ENCODE measurements at regions not wholly inside any gene's neighbourhood (a gene's known extent, or its start where the extent isn't known, plus 50 kb on each side); places are given as distances from the start of the nearest gene placed in this dataset.
A peak's percentile ranks its signal among the peaks of the same experiment; 100 is the strongest.

DNA sequence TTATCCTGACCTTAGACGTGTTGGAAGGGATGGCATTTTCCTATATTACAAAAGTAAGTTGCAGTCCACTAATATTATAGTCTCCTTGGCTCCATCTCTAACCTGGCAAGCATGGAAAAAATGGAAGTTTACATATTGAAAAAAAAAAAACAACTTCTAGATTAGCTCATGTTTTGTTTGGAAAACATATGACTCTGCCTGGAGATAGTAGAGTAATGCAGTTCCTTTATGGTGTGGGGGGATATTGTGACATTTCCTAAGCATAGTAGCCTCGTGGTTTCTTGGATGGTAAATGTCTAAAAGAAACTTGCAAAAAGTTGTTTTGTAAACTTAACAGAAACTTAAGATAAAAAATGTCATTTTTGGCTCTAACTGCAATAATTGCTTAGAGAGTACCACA is 244.4 kb upstream of the FBXL7 start:
- no peak for DNase-seq (ENCODE audit: low read depth in 2 of 2)
- Histone ChIP-seq H3K9me3 (ENCODE audit: control insufficient read depth, insufficient read depth, low read depth, low read length) (no peaks in the 10 kb centered on the region), H3K79me2 (ENCODE audit: control insufficient read depth, insufficient read depth, low read length) (no peaks in the 10 kb centered on the region), H3K4me3 (replicated peaks in 1 of 4; ENCODE audit: control extremely low read depth in 1 of 4, insufficient read depth in 1 of 4, low read depth in 3 of 4, low read length in 4 of 4) (no peak overlapping the region), H3K4me1 (ENCODE audit: control insufficient read depth, extremely low read depth, insufficient read depth, low read length) (no peaks in the 10 kb centered on the region), H3K36me3 (ENCODE audit: control insufficient read depth, insufficient read depth, low read length) (no peaks in the 10 kb centered on the region), H3K9ac (ENCODE audit: insufficient read depth, low read length) (no peak overlapping the region), H3K27me3 (ENCODE audit: control insufficient read depth, insufficient read depth, low read length) (no peaks in the 10 kb centered on the region), H3K4me2 (ENCODE audit: extremely low read depth, insufficient read depth, low read length) (no peak overlapping the region), H3K27ac (ENCODE audit: insufficient read depth, low read length) (no peak overlapping the region), H2AFZ (ENCODE audit: low read length) (no peak overlapping the region), H4K20me1 (ENCODE audit: control insufficient read depth, extremely low read depth, insufficient read depth, low read length) (no peaks in the 10 kb centered on the region)
- TF ChIP-seq, protein P1, sequence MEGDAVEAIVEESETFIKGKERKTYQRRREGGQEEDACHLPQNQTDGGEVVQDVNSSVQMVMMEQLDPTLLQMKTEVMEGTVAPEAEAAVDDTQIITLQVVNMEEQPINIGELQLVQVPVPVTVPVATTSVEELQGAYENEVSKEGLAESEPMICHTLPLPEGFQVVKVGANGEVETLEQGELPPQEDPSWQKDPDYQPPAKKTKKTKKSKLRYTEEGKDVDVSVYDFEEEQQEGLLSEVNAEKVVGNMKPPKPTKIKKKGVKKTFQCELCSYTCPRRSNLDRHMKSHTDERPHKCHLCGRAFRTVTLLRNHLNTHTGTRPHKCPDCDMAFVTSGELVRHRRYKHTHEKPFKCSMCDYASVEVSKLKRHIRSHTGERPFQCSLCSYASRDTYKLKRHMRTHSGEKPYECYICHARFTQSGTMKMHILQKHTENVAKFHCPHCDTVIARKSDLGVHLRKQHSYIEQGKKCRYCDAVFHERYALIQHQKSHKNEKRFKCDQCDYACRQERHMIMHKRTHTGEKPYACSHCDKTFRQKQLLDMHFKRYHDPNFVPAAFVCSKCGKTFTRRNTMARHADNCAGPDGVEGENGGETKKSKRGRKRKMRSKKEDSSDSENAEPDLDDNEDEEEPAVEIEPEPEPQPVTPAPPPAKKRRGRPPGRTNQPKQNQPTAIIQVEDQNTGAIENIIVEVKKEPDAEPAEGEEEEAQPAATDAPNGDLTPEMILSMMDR (conservative IDR thresholded peaks at IDR 0.05 in 1 of 2, IDR thresholded peaks at IDR 0.05 in 1 of 2; ENCODE audit: low read depth in 1 of 2, low read length in 2 of 2), result no peak
- TF ChIP-seq EZH2 (IDR thresholded peaks at IDR 0.05; ENCODE audit: low read length, missing control alignments), result no peak

DNA sequence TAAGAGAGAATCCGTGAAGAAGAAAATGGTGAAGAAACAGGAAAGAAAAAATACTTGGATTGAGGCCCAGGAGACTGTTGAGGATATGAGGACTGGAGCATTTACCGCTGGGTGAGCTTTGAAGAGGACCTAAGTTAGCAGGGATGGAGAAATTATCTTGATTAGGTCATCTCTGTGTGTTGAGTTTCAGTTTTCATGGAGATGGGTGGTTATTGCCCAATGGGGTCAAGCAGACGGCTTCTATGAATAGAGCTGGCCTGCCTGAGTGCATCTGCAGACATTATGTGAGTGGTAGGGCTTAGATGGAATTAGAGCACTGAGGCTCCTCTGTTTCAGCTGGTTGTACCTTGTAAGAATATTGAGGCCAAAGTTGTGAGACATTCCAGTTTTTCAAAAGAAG is 245.4 kb upstream of the FBXL7 start:
- Histone ChIP-seq H3K9me3 (ENCODE audit: control insufficient read depth, insufficient read depth, low read depth, low read length) (no peaks in the 10 kb centered on the region), H3K36me3 (ENCODE audit: control insufficient read depth, insufficient read depth, low read length) (no peaks in the 10 kb centered on the region), H3K4me3 (replicated peaks in 1 of 4; ENCODE audit: control extremely low read depth in 1 of 4, insufficient read depth in 1 of 4, low read depth in 3 of 4, low read length in 4 of 4) (no peak overlapping the region), H3K79me2 (ENCODE audit: control insufficient read depth, insufficient read depth, low read length) (no peaks in the 10 kb centered on the region), H3K27ac (ENCODE audit: insufficient read depth, low read length) (no peak overlapping the region), H2AFZ (ENCODE audit: low read length) (no peak overlapping the region), H3K27me3 (ENCODE audit: control insufficient read depth, insufficient read depth, low read length) (no peaks in the 10 kb centered on the region), H3K4me2 (ENCODE audit: extremely low read depth, insufficient read depth, low read length) (no peak overlapping the region), H3K4me1 (ENCODE audit: control insufficient read depth, extremely low read depth, insufficient read depth, low read length) (no peaks in the 10 kb centered on the region), H4K20me1 (ENCODE audit: control insufficient read depth, extremely low read depth, insufficient read depth, low read length) (no peaks in the 10 kb centered on the region), H3K9ac (ENCODE audit: insufficient read depth, low read length) (no peak overlapping the region)
- peak in 1 of 2 donors; percentile 55 for DNase-seq (ENCODE audit: low read depth in 2 of 2)
- no peak for TF ChIP-seq EZH2 (IDR thresholded peaks at IDR 0.05; ENCODE audit: low read length, missing control alignments)
- TF ChIP-seq, protein P1 (conservative IDR thresholded peaks at IDR 0.05 in 1 of 2, IDR thresholded peaks at IDR 0.05 in 1 of 2; ENCODE audit: low read depth in 1 of 2, low read length in 2 of 2), result no peak

DNA sequence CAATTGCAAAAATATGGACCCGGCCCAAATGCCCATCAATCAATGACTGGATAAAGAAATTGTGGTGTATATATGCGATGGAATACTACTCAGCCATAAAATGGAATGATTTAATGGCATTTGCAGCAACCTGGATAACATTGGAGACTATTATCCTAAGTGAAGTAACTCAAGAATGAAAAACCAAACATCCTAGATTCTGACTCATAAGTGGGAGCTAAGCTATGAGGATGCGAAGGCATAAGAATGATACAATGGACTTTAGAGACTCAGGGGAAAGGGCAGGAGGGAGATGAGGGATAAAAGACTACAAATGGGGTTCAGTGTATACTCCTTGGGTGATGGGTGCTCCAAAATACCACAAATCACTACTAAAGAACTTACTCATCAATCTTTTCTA is 247.6 kb upstream of the FBXL7 start:
- no peak for DNase-seq (ENCODE audit: low read depth in 2 of 2)
- no peaks in the 10 kb centered on the region for H3K27me3 ChIP-seq (ENCODE audit: control insufficient read depth, insufficient read depth, low read length)
- no peaks in the 10 kb centered on the region for H3K9me3 ChIP-seq (ENCODE audit: control insufficient read depth, insufficient read depth, low read depth, low read length)
- no peaks in the 10 kb centered on the region for H3K4me1 ChIP-seq (ENCODE audit: control insufficient read depth, extremely low read depth, insufficient read depth, low read length)
- H3K4me3 ChIP-seq (replicated peaks in 1 of 4; ENCODE audit: control extremely low read depth in 1 of 4, insufficient read depth in 1 of 4, low read depth in 3 of 4, low read length in 4 of 4), result no peak overlapping the region
- no peak overlapping the region for H3K4me2 ChIP-seq (ENCODE audit: extremely low read depth, insufficient read depth, low read length)
- TF ChIP-seq EZH2 (IDR thresholded peaks at IDR 0.05; ENCODE audit: low read length, missing control alignments), result no peak
- TF ChIP-seq, protein P1 (conservative IDR thresholded peaks at IDR 0.05 in 1 of 2, IDR thresholded peaks at IDR 0.05 in 1 of 2; ENCODE audit: low read depth in 1 of 2, low read length in 2 of 2), result no peak
- H3K36me3 ChIP-seq (ENCODE audit: control insufficient read depth, insufficient read depth, low read length), result no peaks in the 10 kb centered on the region
- H3K79me2 ChIP-seq (ENCODE audit: control insufficient read depth, insufficient read depth, low read length), result no peaks in the 10 kb centered on the region
- H3K27ac ChIP-seq (ENCODE audit: insufficient read depth, low read length), result no peak overlapping the region
- no peak overlapping the region for H3K9ac ChIP-seq (ENCODE audit: insufficient read depth, low read length)
- H2AFZ ChIP-seq (ENCODE audit: low read length), result no peak overlapping the region
- H4K20me1 ChIP-seq (ENCODE audit: control insufficient read depth, extremely low read depth, insufficient read depth, low read length), result no peaks in the 10 kb centered on the region
